ENCODE measurements at regions not wholly inside any gene's neighbourhood (a gene's known extent, or its start where the extent isn't known, plus 50 kb on each side); places are given as distances from the start of the nearest gene placed in this dataset.

DNA sequence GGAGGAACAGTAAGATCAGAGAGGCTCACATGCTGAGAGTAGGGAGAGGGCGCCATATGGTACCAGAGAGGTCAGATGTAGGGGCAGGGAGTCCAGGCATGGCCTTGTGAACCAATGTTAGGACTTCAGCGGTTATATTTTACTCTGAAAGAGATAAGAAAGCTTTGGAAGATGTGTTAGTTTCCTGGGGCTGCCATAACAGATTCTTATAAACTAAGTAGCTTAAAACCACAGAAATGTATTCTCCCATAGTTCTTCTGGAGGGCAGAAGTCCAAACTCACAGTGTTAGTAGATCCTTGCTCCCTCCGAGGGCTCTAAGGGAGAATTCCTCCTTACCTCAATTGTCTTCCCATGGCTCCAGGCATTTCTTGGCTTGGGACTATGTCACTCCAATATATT, 502.5 kb upstream of the ADGRL2 start:
- H3K4me3 ChIP-seq (ENCODE audit: insufficient read depth, low read length, poor library complexity, severe bottlenecking), result no peak overlapping the region
- TF ChIP-seq CTCF (IDR thresholded peaks at IDR 0.05; ENCODE audit: insufficient read depth, low read length, poor library complexity, severe bottlenecking) (no peak), EZH2phosphoT487 (conservative IDR thresholded peaks at IDR 0.05; ENCODE audit: low read length) (no peak)
- no peak overlapping the region for H2AFZ ChIP-seq (ENCODE audit: low read depth, low read length, severe bottlenecking)
- no peaks in the 10 kb centered on the region for H3F3A ChIP-seq (ENCODE audit: insufficient read depth)
- H3K27me3 ChIP-seq (ENCODE audit: low read length), result no peaks in the 10 kb centered on the region
- H3K9me2 ChIP-seq (replicated peaks; ENCODE audit: insufficient read depth, low read length), result no peaks in the 10 kb centered on the region
- no peaks in the 10 kb centered on the region for H3K9me3 ChIP-seq (ENCODE audit: insufficient read depth, low read length)
- no peaks in the 10 kb centered on the region for H3K79me2 ChIP-seq (ENCODE audit: insufficient read depth, low read length)
- no peaks in the 10 kb centered on the region for H3K36me3 ChIP-seq (ENCODE audit: low read length)
- no peaks in the 10 kb centered on the region for H4K20me1 ChIP-seq (ENCODE audit: low read depth, low read length)
- no peak overlapping the region for H3K27ac ChIP-seq (ENCODE audit: low read depth, low read length)
- no peak overlapping the region for H3K4me2 ChIP-seq (ENCODE audit: low read depth, low read length, poor library complexity, severe bottlenecking)
- H3K9ac ChIP-seq (ENCODE audit: low read length), result no peak overlapping the region

DNA sequence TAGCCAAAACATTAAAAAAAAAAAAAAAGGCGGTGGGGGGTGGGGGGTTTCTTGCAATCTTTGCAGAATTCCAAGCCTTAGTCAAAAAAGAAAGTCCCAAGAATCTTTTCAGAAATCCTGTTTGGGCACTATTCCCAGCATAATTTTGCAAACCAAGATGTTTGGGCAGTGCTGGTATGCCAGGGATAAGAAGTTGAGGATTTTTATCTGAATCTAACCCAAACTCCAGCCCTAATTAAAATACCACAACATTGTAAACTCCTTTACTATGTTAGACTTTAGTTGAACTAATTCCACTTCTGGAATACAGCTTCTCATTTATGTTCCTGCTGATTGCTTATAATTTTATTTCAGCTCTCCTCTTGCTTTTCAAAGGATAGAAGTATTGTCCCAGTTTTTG, 504.1 kb upstream of the ADGRL2 start:
- H3K9me3 ChIP-seq (ENCODE audit: insufficient read depth, low read length), result no peaks in the 10 kb centered on the region
- no peak overlapping the region for H3K27ac ChIP-seq (ENCODE audit: low read depth, low read length)
- H3K79me2 ChIP-seq (ENCODE audit: insufficient read depth, low read length), result no peaks in the 10 kb centered on the region
- no peaks in the 10 kb centered on the region for H3K9me2 ChIP-seq (replicated peaks; ENCODE audit: insufficient read depth, low read length)
- H3K4me2 ChIP-seq (ENCODE audit: low read depth, low read length, poor library complexity, severe bottlenecking), result no peak overlapping the region
- no peak overlapping the region for H3K9ac ChIP-seq (ENCODE audit: low read length)
- no peak overlapping the region for H3K4me3 ChIP-seq (ENCODE audit: insufficient read depth, low read length, poor library complexity, severe bottlenecking)
- TF ChIP-seq CTCF (IDR thresholded peaks at IDR 0.05; ENCODE audit: insufficient read depth, low read length, poor library complexity, severe bottlenecking) (no peak), EZH2phosphoT487 (conservative IDR thresholded peaks at IDR 0.05; ENCODE audit: low read length) (no peak)
- H3F3A ChIP-seq (ENCODE audit: insufficient read depth), result no peaks in the 10 kb centered on the region
- no peaks in the 10 kb centered on the region for H3K27me3 ChIP-seq (ENCODE audit: low read length)
- no peaks in the 10 kb centered on the region for H3K36me3 ChIP-seq (ENCODE audit: low read length)
- H4K20me1 ChIP-seq (ENCODE audit: low read depth, low read length), result no peaks in the 10 kb centered on the region
- no peak overlapping the region for H2AFZ ChIP-seq (ENCODE audit: low read depth, low read length, severe bottlenecking)

- H4K20me1 ChIP-seq (ENCODE audit: low read depth, low read length), result no peaks in the 10 kb centered on the region
- H3F3A ChIP-seq (ENCODE audit: insufficient read depth), result no peaks in the 10 kb centered on the region
- no peaks in the 10 kb centered on the region for H3K27me3 ChIP-seq (ENCODE audit: low read length)
- no peak overlapping the region for H3K4me2 ChIP-seq (ENCODE audit: low read depth, low read length, poor library complexity, severe bottlenecking)
- H3K27ac ChIP-seq (ENCODE audit: low read depth, low read length), result no peak overlapping the region
- H2AFZ ChIP-seq (ENCODE audit: low read depth, low read length, severe bottlenecking), result no peak overlapping the region
- no peaks in the 10 kb centered on the region for H3K9me2 ChIP-seq (replicated peaks; ENCODE audit: insufficient read depth, low read length)
- no peaks in the 10 kb centered on the region for H3K79me2 ChIP-seq (ENCODE audit: insufficient read depth, low read length)
- H3K36me3 ChIP-seq (ENCODE audit: low read length), result no peaks in the 10 kb centered on the region
- H3K9me3 ChIP-seq (ENCODE audit: insufficient read depth, low read length), result no peaks in the 10 kb centered on the region
- no peak overlapping the region for H3K9ac ChIP-seq (ENCODE audit: low read length)
- no peak for TF ChIP-seq EZH2phosphoT487 (conservative IDR thresholded peaks at IDR 0.05; ENCODE audit: low read length)
- no peak for TF ChIP-seq CTCF (IDR thresholded peaks at IDR 0.05; ENCODE audit: insufficient read depth, low read length, poor library complexity, severe bottlenecking)
- H3K4me3 ChIP-seq (ENCODE audit: insufficient read depth, low read length, poor library complexity, severe bottlenecking), result no peak overlapping the region
Measured at GRCh38 chr1:81290326-81290725, 510.4 kb upstream of the ADGRL2 start.

GRCh38 chr1:81288689-81289088, 512.0 kb upstream of the ADGRL2 start:
- no peaks in the 10 kb centered on the region for H3K9me2 ChIP-seq (replicated peaks; ENCODE audit: insufficient read depth, low read length)
- H3K27ac ChIP-seq (ENCODE audit: low read depth, low read length), result no peak overlapping the region
- no peak overlapping the region for H3K4me2 ChIP-seq (ENCODE audit: low read depth, low read length, poor library complexity, severe bottlenecking)
- no peak overlapping the region for H2AFZ ChIP-seq (ENCODE audit: low read depth, low read length, severe bottlenecking)
- H3K36me3 ChIP-seq (ENCODE audit: low read length), result no peaks in the 10 kb centered on the region
- no peaks in the 10 kb centered on the region for H3K79me2 ChIP-seq (ENCODE audit: insufficient read depth, low read length)
- no peaks in the 10 kb centered on the region for H4K20me1 ChIP-seq (ENCODE audit: low read depth, low read length)
- H3K9me3 ChIP-seq (ENCODE audit: insufficient read depth, low read length), result no peaks in the 10 kb centered on the region
- H3K27me3 ChIP-seq (ENCODE audit: low read length), result no peaks in the 10 kb centered on the region
- H3F3A ChIP-seq (ENCODE audit: insufficient read depth), result no peaks in the 10 kb centered on the region
- no peak overlapping the region for H3K4me3 ChIP-seq (ENCODE audit: insufficient read depth, low read length, poor library complexity, severe bottlenecking)
- H3K9ac ChIP-seq (ENCODE audit: low read length), result no peak overlapping the region
- no peak for TF ChIP-seq EZH2phosphoT487 (conservative IDR thresholded peaks at IDR 0.05; ENCODE audit: low read length)
- TF ChIP-seq CTCF (IDR thresholded peaks at IDR 0.05; ENCODE audit: insufficient read depth, low read length, poor library complexity, severe bottlenecking), result no peak

All from SU-DHL-6 (cell line).